Choroid plexus epithelial cell (primary cell): ENCODE measurements at regions not wholly inside any gene's neighbourhood (a gene's known extent, or its start where the extent isn't known, plus 50 kb on each side); places are given as distances from the start of the nearest gene placed in this dataset.
A peak's percentile ranks its signal among the peaks of the same experiment; 100 is the strongest.

Source experiments
- DNase-seq: peaks from one replicate; pipeline ENCODE4 v3.0.0-alpha.2; 2010; ENCODE audit warnings: low read depth
- H3K4me3 ChIP-seq: 2 replicates; pipeline ENCODE4 v1.5.1; 2011; ENCODE audit warnings: low read depth, mild to moderate bottlenecking, control low read depth, low read length, moderate library complexity
- CTCF ChIP-seq: conservative IDR thresholded peaks from 2 replicates; pipeline ENCODE4 v1.5.1; 2011; ENCODE audit warnings: low read depth, mild to moderate bottlenecking, control low read depth, inconsistent platforms, low read length, moderate library complexity

- TF ChIP-seq CTCF, result no peak
- DNase-seq, result no peak
- H3K4me3 ChIP-seq, result no peak overlapping the region
These were observed 100.4 kb upstream of the GLI3 start for GRCh38 chr7:42337225-42337905.

GRCh38 chr7:42332605-42333222 is 95.7 kb upstream of the GLI3 start:
- no peak for TF ChIP-seq CTCF
- DNase-seq, result no peak
- H3K4me3 ChIP-seq, result no peak overlapping the region

DNA sequence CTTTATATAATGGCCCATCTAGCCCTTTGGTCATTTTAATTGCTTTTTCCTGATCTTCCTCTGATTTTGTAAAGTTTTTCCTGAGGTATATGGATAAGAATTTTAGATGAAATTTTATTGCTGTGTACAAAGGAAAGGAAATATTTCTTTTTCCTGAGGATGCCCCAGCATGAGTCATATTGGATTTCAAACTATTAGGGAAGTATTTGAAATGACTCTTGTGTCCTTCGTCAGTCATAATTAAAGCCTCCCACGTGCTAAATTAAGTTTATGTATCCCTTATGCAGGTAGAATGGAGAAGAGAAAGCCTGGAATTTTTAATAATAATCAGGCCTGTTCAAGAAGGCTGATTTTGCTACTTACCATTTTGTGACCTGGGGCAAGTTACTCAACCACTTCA is 82.6 kb upstream of the GLI3 start:
- H3K4me3 ChIP-seq, result no peak overlapping the region
- no peak for TF ChIP-seq CTCF
- no peak for DNase-seq

DNA sequence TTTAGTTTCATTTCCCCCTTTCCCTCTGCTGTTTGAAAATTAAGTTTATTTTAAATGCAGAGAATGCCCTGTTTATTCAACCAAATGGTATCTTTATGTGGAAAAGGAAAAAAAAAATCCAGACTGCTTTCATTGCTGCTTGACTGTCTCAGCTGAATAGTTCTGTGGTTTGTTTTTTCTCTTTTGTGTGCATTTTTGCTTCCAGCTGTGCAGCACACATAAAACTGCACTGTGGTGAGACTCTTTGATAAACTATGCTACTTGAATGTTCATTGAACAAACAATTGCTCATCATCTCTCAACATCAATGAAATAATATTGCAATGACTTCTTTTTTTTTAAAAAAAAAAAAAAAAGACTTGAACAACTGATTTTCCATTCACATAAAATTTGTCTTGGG is 78.6 kb upstream of the GLI3 start:
- TF ChIP-seq CTCF, result no peak
- DNase-seq, result peak; percentile 88
- H3K4me3 ChIP-seq, result no peak overlapping the region

GRCh38 chr7:42315103-42315502 is 78.1 kb upstream of the GLI3 start:
- TF ChIP-seq CTCF, result no peak
- H3K4me3 ChIP-seq, result no peak overlapping the region
- peak; percentile 59 for DNase-seq

DNA sequence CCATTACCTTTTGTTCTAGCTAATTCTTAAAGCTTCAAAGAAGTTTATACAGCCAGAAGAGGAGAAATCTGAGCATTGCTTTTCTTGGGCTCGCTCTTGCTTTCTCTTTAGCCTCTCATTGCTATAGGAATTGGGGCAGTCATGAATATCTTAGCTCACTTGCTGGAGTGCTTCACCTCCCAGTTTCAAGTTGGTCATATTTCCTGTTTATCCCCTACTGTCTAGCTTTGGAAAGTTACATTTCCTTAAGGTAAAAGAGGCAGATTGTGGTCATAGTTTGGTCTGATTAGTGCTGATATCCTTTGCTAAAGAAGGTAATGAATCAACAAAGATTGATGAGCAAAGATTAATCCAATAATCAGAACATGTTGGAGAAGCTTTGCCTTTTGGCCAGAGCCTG is 77.7 kb upstream of the GLI3 start:
- H3K4me3 ChIP-seq, result no peak overlapping the region
- TF ChIP-seq CTCF, result no peak
- peak; percentile 30 for DNase-seq

DNA sequence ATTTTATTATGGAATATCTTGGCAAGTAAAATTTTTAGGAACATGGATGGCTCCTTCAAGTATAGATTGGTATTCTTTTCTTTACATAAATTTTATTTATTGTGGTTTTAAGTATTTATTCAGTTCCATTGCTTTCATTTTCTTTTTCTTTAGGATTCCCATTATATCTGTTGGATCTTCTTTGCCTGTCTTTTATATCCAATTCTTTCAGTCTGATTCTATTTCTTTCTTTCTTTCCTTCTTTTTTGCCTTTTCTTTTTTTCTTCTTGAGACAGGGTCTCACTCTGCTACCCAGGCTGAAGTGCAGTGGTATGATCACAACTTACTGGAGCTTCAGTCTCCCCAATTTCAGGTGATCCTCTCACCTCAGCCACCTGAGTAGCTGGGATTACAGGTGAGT is 74.2 kb upstream of the GLI3 start:
- no peak for TF ChIP-seq CTCF

More for the DNA sequence above, 74.2 kb upstream of the GLI3 start:
- DNase-seq, result no peak
- H3K4me3 ChIP-seq, result no peak overlapping the region
